GM18870 (cell line): ENCODE measurements at regions not wholly inside any gene's neighbourhood (a gene's known extent, or its start where the extent isn't known, plus 50 kb on each side); places are given as distances from the start of the nearest gene placed in this dataset.

Experiments used
- ATAC-seq: cut with Tn5 transposase; IDR thresholded peaks from one replicate; pipeline ENCODE4 v1.9.1; 2021; ENCODE audit warnings: moderate library complexity; ENCODE audit not compliant: unreplicated experiment

DNA sequence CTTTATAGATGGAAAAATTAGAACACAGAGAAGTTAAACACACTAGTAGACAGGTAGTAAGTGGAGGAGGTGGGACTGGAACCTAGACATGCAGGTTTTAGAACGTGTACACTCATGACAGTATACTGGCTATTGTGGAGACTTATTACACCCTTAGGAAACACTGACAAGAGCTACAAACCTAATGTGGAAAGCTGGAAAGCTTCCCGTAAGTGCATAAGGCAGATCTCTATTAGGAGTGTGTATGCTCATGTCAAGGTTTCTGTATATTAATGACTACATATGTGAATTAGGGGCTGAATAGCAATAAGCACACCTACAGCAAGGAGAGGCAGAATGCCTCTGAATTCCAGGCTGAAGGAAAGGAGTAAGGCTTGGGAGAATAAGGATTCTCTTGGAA is 82.6 kb upstream of the SLC24A5 start:
- no peak for ATAC-seq

DNA sequence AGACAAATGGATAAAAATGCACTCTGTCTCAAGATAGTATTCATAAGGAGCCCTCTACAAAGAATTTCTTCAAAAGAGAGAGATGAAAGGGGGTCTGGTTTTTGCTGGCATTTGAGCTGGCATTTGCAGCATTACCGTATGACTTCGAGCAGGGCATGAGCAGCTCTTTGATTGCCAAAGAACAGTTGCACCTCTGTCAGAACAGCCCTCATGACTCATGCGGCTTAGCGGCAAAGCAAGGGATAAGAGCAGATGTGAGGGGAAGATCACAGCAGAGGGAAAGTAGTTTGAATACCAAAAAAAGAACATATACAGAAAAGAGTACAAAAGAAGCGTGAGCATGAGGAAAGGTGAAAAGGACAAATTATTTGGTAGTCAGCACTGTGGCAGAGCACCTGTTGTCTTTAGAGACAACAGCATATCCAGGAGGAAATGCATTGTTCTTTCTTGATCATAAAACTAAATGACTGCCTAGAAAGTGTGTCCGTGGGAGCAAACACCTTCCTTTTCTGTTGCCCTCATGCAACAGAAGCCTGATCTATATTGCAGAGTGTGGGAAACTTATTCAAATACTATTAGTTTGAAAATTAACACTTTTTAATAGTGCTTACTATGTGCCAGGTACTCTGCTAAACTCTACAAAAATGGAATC is 80.5 kb upstream of the SLC24A5 start:
- ATAC-seq = no peak

DNA sequence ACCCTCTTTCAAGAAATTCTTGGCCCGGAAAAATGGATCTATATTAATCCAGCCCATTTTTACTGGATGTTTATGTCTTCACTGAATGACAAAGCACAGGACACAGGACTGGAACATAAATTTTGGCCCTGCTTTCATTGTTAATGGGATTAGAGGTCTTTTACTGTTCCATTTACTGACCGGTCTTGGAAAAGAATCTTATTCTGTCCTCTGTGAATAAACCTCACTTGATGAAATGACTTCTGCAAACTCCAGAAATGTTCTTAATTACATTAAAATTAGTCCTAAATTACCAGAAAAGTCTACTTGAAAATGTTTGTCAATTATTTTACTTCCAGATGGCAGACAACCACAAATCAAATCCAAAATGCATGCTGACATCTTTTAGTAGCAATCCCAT is 79.3 kb upstream of the SLC24A5 start:
- ATAC-seq = no peak

- no peak for ATAC-seq
These were observed 73.9 kb upstream of the SLC24A5 start for GRCh38 chr15:48046813-48047438.

DNA sequence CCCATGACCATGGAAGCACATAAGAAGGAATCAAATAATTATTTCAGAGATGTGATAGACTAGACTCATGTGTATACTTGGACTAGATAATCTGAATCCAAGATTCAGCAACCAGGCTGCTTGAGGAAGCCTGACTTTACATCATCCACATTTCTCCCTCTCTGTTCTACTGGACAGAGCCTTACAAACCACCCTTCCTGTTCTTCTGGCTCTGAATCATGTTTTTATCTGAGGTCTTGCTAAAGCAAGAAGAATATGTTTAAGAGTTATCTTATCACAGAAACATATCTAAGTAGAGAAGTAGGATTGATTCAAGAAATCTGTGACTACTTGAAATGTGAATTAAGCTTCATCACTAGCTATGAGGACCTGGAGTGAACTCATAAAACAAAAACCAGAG is 71.1 kb upstream of the SLC24A5 start:
- no peak for ATAC-seq

DNA sequence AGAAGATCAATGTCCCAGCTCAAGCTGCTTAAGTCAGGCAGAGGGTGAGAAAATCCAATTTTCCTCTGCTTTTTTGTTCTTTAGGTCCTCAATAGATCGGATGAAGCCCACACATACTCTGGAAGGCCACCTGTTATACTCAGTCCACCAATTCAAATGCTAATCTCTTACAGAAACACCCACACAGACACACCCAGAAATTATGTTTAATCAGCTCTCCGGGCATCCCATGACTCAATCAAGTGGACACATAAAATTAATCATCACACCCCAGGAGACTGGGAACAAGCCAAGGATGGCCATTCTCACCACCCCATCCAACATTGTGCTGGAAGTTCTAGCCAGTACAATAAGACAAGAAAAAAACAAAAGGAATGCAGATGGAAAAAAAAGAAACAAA is 67.8 kb upstream of the SLC24A5 start:
- ATAC-seq = no peak

DNA sequence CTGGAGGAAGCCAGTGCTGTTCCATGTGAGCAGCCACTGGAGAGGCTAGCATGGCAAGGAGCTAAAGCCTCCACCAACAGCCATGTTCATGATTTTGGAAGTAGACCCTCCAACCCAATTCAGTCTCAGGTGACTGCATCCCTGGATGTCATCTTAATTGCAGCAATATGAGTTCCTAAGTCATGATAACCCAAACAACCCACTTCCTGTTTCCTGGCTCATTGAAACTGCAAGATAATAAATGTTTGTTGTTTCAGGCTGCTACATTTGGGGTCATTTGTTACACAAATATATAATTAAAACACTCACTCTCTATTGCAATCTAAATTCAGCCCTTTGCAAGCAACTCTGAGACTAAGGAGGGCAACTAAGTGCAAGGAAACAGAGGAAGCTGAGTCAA is 62.4 kb upstream of the SLC24A5 start:
- ATAC-seq = no peak

- ATAC-seq = no peak
These were observed 61.0 kb upstream of the SLC24A5 start for GRCh38 chr15:48059791-48060190.

DNA sequence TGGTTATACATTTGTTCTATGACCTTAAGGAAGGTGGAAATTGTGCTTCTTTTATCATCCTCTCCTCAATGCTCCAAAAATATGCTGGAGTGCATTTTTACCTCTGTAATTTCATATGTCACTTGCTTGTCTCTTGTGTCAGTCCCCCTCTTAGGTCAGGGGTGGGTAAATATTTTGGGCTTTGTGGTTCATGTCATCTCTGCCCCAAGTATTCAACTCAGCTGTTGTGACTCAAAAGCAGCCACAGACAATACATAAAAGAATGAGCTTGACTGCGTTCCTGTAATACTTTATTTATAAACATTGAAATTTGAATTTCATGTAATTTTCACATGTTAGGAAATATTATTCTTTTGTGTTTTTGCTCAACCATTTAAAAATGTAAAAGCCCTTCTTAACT is 60.4 kb upstream of the SLC24A5 start:
- ATAC-seq = no peak

DNA sequence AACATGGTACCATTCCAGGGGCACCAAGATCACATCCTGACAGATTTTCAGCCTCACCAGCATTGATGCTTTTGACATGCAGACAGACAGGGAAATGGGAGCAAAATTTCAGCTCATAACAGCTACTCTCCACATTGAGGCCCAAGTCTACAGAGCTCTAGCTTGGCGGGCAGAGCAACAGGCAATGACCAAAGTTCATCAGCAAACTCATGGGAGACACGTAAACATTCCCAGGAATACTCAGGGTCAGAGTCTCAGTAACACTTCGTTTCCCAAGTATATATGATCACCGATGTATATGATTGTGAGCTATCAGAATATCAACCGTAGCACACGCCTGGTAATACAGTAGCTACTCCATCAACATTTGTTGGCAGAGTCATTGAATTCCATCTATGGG is 59.2 kb upstream of the SLC24A5 start:
- no peak for ATAC-seq

DNA sequence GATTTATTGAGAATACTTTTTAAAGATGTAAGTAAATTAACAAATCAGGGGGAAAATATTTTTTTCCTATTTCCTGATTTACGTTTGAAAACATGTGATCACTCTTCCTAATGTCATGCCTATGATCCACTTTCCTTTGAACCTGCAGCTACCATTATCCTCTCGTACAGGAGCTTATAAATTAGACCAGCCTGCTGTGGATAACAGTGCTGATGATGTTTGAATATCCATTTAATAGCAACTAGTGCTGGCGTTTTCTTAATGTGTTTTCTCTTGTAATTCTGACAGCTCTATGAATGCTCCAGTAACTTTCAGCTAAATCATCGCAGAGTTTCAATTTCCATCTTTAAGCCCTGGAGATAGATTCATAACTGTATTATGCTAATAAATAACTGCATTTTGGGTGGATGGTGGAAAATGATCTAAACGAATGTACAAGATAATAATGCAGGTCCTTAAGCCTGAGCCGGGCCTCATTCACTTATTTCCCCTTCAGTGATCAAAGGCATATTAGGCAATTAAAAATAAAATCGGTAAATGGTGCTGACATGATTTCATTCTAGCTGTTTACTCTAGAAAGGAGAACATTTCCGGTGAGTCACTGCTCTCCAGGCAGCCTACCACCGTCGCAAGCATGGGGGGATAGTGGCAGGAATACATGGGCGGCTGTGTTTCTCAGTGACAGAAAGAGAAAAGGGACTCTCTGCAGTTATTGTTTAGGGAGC is 58.5 kb upstream of the SLC24A5 start:
- ATAC-seq = no peak

DNA sequence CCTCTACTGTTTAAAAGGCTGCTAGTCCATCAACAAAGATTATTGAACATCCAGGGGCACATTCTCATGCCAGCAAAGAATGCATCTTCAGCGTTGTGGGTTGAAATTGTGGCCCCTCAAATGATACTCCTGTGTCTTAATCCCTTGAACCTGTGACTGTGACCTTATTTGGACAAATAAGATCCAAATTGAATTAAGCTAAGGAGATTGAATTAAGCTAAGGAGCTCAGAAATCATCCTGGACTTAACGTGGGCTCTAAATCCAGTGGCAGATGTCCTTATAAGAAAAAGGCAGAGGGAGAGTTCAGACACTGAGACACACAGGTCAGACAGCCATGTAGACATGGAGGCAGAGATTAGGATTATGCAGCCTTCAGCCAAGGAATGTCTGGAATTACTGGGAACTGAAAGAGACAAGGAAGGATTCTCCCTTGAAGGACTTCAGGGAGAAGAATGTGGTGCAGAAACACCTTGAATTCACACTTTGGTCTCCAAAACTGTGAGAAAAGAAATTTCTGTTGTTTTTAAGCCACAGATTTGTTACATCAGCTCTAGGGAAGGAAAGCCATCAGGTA is 57.3 kb upstream of the SLC24A5 start:
- no peak for ATAC-seq

DNA sequence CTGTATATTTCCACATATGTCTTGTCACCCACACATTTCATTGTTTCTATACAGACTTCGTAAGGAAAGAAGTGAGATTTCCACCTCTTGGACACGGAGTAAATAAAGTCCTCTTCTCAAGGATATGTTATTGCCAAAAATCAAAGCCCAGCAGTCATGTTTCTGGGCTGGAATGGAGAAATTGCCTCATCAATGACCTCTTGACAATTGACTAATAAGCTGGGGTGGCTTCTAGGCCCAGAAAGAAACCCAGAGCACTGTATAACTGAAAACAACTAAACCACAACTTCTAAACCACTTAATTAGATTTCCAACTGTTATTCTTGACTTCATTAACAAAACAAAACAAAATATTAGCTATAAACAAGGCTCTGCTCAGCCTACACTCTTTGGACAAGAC is 56.4 kb upstream of the SLC24A5 start:
- no peak for ATAC-seq

GRCh38 chr15:48066456-48066855 is 54.3 kb upstream of the SLC24A5 start:
- no peak for ATAC-seq
